GM23248 (cell line): ENCODE measurements at regions not wholly inside any gene's neighbourhood (a gene's known extent, or its start where the extent isn't known, plus 50 kb on each side); places are given as distances from the start of the nearest gene placed in this dataset.
A peak's percentile ranks its signal among the peaks of the same experiment; 100 is the strongest.

Source experiments
- EZH2 ChIP-seq: fragments of 200-600 bp; sonication (generic); IDR thresholded peaks from 2 replicates; pipeline ENCODE4 v1.6.1; 2018; ENCODE audit warnings: antibody characterized with exemption, mild to moderate bottlenecking; ENCODE audit not compliant: insufficient read depth, poor library complexity, severe bottlenecking
- EZH2phosphoT487 ChIP-seq: fragments of 200-600 bp; sonication (generic); IDR thresholded peaks from 2 replicates; pipeline ENCODE4 v1.6.1; 2018; ENCODE audit warnings: antibody characterized with exemption, moderate library complexity, mild to moderate bottlenecking, low read depth; ENCODE audit not compliant: insufficient read depth

DNA sequence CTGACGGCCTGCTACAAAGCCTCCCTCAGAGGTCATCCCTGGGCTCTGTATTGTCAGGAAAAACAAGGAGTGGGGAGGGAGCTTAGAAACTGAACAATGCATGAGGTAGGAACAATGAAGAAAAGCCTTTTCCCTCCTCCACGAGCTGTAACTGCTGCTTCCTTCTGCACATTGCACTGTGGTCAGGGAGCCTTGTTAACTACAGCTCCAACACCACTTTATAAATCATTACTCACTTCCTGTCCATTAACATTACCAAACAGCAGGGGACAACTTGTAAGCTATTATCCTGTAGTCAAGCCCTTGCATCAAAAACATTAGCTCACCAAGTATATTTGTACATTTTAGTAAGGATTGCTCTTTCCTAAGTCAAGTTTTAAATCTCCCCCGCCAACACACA is 336.0 kb upstream of the NR5A2 start:
- TF ChIP-seq EZH2 (no peak), EZH2phosphoT487 (peak; percentile 68; the same call in 1 of the 2 replicates)
